GM21786 (cell line): ENCODE measurements at regions not wholly inside any gene's neighbourhood (a gene's known extent, or its start where the extent isn't known, plus 50 kb on each side); places are given as distances from the start of the nearest gene placed in this dataset.

Experiments used
- ATAC-seq: cut with Tn5 transposase; IDR thresholded peaks from one replicate; pipeline ENCODE4 v1.9.1; 2021; ENCODE audit not compliant: unreplicated experiment

DNA sequence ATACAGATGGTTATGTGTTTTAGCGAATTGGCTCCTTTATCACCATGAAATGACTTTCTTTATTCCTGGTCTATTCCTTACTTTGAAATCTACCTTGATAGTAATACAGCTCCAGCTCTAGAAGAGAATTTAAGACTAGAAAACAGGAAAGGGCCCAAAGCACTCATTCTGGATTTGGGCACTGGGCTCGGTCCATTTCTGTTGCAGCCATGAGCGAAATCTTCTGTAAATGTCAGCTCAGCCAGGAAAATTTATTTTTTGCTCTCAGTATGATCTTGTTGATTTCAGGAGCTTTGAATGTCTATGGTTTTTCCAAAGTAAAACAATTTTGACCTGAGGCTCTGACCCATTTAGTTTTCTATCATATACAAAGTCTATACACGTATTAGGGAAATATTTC is 104.1 kb downstream of the DIRAS2 start:
- no peak for ATAC-seq

DNA sequence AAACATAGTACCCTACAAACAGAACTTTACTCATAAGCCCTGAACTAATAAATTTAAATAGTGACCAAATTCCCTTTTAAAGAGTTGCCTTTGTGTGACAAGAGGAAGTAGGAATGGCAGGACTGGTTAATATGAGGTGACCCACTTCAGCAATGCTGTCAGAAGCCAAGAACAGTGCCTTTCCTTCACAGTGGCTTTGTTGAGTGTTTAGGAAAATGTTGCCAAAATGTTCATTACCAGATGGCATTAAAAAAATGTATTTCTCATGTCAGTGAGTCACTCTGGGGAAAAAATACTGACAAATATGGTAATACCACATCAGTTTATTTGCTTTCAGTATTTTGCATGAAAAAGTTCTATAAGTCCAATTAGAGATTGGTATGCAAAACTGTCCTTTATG is 103.3 kb downstream of the DIRAS2 start:
- no peak for ATAC-seq

DNA sequence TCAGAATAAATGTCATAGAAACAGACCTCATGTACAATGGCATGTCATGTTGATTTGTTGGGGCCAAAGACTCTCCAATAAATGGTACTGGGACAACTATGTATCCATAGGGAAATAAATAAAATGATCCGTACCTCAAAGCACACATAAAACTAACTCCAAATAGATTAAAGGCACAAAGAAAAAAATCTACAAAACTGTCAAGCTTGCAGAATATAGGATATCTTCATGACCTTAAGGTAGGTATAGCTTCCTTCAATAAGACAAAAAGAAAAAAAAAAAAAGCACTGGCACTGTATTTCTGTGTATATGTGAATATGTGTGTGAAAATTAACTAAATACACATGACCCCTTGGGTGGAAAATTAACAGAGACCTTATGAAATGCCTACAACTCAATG is 101.9 kb downstream of the DIRAS2 start:
- no peak for ATAC-seq

DNA sequence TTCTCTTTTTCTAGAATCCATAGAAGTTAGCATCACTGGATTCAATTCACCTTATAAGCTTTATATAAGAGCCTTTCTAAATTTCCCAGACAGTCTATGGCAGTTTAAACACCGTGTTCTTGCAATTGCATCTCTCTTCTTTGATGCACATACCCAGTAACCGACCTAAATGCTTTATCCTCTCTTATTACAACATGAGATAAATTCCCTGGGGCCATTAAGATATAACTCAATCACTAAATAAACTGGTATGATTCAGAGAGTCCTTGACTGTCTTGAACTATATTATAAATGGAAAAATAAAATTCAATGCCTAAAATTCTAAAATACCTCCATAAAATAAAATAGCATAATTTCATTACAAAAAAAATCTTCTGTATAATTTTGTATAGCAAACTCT is 98.1 kb downstream of the DIRAS2 start:
- ATAC-seq, result no peak

DNA sequence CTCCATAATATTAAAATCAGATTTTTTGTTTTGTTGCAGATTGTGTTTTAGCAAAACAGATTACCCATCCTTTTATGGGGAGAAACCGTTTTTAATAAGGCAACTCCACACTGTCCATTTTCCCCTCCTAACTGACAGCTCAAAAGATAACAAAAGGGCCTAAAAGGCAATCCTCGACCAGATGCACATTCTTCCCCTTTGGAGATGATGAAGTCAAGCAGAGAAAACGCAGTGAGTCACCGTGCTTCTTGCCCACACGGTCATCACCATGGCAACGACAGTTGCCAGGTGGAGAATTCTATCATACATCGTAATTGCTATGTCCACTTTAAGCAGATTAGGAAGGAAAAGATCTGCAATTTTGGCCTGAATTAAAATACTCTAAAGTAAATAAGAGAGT is 96.4 kb downstream of the DIRAS2 start:
- ATAC-seq, result no peak

DNA sequence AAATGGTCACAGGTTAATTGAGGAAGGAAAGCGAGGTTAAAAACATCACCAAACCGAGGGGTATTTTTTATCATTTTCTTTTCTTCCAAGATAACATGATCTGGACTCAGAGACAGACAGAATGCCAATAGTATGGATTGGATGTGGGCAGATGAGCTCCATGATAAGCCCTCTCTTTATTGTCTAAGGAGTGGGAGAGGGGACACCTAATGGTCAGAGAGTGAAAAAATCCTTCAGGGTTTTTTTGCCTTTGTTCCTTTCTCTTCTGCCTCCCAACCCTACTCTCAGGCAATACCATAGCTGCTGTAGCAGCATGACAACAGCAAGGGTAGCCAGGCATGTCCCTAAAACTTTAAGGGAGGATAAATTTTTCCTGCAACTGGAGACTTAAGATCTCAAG is 94.7 kb downstream of the DIRAS2 start:
- no peak for ATAC-seq

DNA sequence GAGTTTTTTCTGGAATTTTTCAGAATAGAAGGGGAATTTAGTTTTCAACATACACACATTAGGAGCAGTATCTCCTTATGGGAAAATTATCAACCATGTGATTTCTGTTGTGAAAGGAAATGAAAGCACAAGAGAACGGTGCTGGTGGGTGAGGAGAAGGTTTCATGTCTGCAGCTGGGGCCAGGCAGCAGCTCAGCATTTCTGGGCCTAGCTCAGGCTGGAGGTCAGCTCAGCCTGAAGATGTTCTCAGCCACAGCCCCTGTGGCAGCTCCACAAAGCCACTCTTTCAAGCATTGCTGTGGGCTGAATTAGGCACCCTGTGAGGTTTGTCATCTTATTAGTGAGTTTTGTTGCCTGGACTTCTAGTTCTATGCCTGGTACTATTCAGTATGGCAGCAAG is 90.3 kb downstream of the DIRAS2 start:
- peak; percentile 75 for ATAC-seq

DNA sequence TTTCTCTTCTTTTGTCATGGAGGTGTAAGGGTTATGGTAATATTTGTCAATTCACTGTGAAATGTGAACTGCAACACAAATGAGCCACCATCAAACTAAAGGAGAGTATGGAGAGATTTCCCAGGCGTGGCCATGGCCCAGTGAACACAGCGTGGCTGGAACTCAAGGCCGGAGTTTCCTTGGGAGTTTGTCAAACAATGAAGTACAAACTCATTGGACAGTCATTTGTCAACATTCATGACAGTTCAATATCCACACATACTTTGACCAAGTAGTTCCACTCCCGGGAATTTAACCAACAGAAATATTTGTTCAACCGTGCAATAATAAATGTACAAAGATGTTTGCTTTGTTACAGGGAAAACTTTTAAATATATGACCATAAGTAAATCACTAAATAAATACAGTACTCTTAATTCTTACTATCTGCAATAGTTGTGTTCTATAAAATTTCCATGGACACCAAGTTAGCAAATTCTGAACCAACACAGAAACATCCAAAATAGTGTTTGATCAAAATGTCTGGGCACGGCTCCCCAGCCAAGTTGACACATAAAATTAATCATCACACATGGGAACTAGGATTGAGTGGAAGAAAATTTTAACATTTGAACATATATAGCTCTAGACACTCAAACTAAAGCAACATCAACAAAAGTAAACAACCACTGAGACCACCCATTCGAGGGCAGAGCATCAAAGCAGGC is 87.1 kb downstream of the DIRAS2 start:
- no peak for ATAC-seq

DNA sequence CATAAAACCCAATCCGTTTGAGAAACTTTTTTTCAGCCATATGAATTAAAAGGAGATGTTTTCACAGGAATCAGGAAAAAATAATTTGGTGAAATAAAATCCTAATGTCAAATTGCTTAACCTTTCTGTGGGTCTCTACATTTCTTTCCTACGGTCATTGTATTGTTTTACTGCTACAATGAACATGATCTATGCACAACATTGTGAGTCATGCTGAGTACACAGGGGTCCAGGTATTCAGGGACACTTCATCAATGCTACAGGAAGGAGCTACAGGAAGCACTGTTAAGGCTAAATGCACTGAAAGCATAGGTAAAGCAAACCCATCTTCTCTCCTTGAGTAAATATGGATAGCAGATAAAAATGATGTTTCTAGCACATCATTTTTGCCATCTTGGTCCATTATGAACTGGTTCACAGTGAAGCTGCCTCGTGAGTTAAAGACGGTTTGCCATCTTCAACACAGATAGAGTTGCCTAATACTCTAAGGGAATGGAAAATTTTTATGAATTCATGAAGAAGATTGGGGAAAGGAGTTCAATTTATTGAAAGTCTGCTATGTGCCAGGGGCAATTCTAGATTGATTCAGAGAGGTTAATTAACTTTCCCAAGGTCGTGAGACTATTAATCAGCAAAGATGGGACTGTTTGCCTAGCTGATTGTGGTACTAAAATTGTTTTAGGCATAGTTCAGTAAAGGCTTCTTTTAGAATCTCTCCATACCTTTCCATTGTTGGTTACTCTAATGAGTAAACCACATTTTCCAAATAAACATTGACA is 85.5 kb downstream of the DIRAS2 start:
- ATAC-seq, result no peak

DNA sequence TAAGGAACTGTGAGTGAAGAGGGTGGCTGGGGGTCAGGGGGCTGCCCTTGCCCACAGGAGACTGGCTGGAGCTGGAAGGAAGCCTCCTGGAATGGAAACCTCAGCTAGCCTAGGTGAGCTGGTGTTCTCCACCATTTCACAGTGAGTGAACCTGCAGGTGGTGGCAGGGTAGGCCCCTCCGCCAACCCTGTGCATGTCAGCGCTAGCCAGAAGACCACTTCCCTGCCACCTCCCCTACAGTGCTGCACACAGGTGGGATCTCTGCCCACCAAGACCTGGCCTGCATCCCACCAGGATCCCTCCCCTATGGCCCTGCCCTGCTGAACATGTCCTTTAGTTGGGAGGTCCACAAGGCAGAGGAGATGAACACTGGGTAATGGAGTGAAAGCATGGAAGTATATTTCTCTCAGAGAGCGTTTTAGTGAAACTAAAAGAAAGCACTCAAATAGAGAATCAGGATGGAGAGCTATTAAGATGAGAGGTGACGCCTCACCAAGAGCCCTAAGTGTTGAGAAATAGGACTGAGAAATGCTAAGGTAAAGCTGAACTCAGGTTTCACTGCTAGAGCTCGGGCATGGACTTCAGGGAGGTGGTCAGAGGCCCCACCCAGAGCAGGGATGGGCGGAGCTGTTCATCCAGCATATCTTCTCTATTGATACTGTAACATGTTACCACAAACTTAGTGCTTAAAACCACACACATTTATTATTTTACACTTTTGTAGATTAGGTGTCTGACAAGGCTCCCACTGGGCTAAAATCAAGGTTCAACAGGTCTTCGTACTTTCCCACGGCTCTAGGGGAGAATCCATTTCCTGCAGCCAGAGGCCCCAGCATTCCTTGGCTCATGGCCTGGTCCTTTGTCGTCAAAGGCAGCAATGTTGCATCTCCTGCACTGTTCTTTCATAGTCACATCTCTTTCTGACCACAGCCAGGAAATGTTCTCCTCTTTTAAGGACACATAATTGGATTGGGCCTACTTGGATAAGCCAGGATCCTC is 83.2 kb downstream of the DIRAS2 start:
- no peak for ATAC-seq
